Gastrocnemius medialis (tissue), 4 donors: ENCODE measurements at regions not wholly inside any gene's neighbourhood (a gene's known extent, or its start where the extent isn't known, plus 50 kb on each side); places are given as distances from the start of the nearest gene placed in this dataset.

Experiments
- ATAC-seq, 2 donors: fragments of 150-250 bp; one replicate each; pipeline ENCODE4 v1.9.1; 2016
- DNase-seq, 2 donors: peaks; one replicate each; pipeline ENCODE4 v3.0.0-alpha.2; 2019
- H3K27ac ChIP-seq, 4 donors: fragments of 200-600 bp; sonication (generic); 1 replicate in 1 of 4; 2 replicates in 3 of 4; pipeline ENCODE4 v1.5.1; 2016 to 2018; ENCODE audit warnings: mild to moderate bottlenecking in 2 of 4, moderate library complexity in 1 of 4
- H3K27me3 ChIP-seq, 3 donors: fragments of 200-600 bp; sonication (generic) in 2 of 3; 1 replicate in 1 of 3; 2 replicates in 2 of 3; pipeline versions ENCODE4 v1.5.1 to v1.6.0; 2016 to 2019; ENCODE audit warnings: mild to moderate bottlenecking in 1 of 3, moderate library complexity in 1 of 3
- H3K36me3 ChIP-seq, 2 donors: fragments of 200-600 bp; sonication (generic) in 1 of 2; one replicate each; pipeline ENCODE4 v1.5.1; 2017 to 2018
- H3K4me1 ChIP-seq, 2 donors: fragments of 200-600 bp; sonication (generic) in 1 of 2; one replicate each; pipeline ENCODE4 v1.5.1; 2016 to 2017; ENCODE audit warnings: mild to moderate bottlenecking in 2 of 2
- H3K4me3 ChIP-seq, 4 donors: fragments of 200-600 bp; sonication (generic) in 3 of 4; 1 replicate in 1 of 4; 2 replicates in 3 of 4; pipeline ENCODE4 v1.5.1; 2016 to 2019; ENCODE audit warnings: mild to moderate bottlenecking in 2 of 4
- H3K9me3 ChIP-seq, 3 donors: fragments of 200-600 bp; sonication (generic) in 2 of 3; 1 replicate in 1 of 3; 2 replicates in 2 of 3; pipeline ENCODE4 v1.5.1; 2016 to 2019
- CTCF ChIP-seq, 5 experiments: fragments of 450-650 bp in 3 of 5; fragments of 200-600 bp in 2 of 5; sonication (generic) in 2 of 5; IDR thresholded peaks in 4 of 5; conservative IDR thresholded peaks in 1 of 5; 1 replicate in 4 of 5; 2 replicates in 1 of 5; pipeline ENCODE4 v1.5.1; 2016 to 2019; ENCODE audit warnings: antibody characterized with exemption in 5 of 5, mild to moderate bottlenecking in 3 of 5, moderate library complexity in 3 of 5
- POLR2A ChIP-seq, 2 donors: fragments of 450-650 bp; IDR thresholded peaks; one replicate each; pipeline ENCODE4 v1.6.1; 2017; ENCODE audit warnings: antibody characterized with exemption in 2 of 2, mild to moderate bottlenecking in 2 of 2, moderate library complexity in 2 of 2
- in situ Hi-C, 4 donors: fragments of 200-750 bp; cut with MboI; loops; one replicate each; pipeline versions ENCODE4 v1.15.0 to v1.8.0; 2017; ENCODE audit warnings: low sequenced_read_pairs in 4 of 4
- intact Hi-C: fragments of 100-400 bp; cut with DNase I; formaldehyde crosslinking; loops from one replicate; pipeline ENCODE4 v1.15.1; 2023; ENCODE audit warnings: low total_unique reads

- in situ Hi-C loops, result no loop called here
- no peak for TF ChIP-seq POLR2A (IDR thresholded peaks at IDR 0.05)
- no peak for TF ChIP-seq CTCF (IDR thresholded peaks at IDR 0.05 in 4 of 5, conservative IDR thresholded peaks at IDR 0.05 in 1 of 5)
- Histone ChIP-seq H3K27me3 (no peaks in the 10 kb centered on the region), H3K27ac (no peak overlapping the region), H3K36me3 (no peaks in the 10 kb centered on the region), H3K9me3 (no peaks in the 10 kb centered on the region), H3K4me1 (no peaks in the 10 kb centered on the region), H3K4me3 (no peak overlapping the region)
- intact Hi-C loops, result no loop called here
- DNase-seq, result no peak
- ATAC-seq, result no peak
Observed at GRCh38 chr2:160606341-160606740, 112.7 kb upstream of the RBMS1 start.

- H3K4me3 ChIP-seq, result no peak overlapping the region
- no peak for DNase-seq
- H3K27me3 ChIP-seq, result no peaks in the 10 kb centered on the region
- TF ChIP-seq POLR2A (IDR thresholded peaks at IDR 0.05) (no peak), CTCF (IDR thresholded peaks at IDR 0.05 in 4 of 5, conservative IDR thresholded peaks at IDR 0.05 in 1 of 5) (no peak)
- in situ Hi-C loops, result no loop called here
- no peak for ATAC-seq
- H3K36me3 ChIP-seq, result no peaks in the 10 kb centered on the region
- no peaks in the 10 kb centered on the region for H3K4me1 ChIP-seq
- intact Hi-C loops, result no loop called here
- H3K27ac ChIP-seq, result no peak overlapping the region
- H3K9me3 ChIP-seq, result no peaks in the 10 kb centered on the region
Observed at GRCh38 chr2:160608599-160608998, 115.0 kb upstream of the RBMS1 start.

- Histone ChIP-seq H3K27me3 (no peaks in the 10 kb centered on the region), H3K36me3 (no peaks in the 10 kb centered on the region), H3K4me1 (no peaks in the 10 kb centered on the region), H3K4me3 (no peak overlapping the region), H3K9me3 (no peaks in the 10 kb centered on the region), H3K27ac (no peak overlapping the region)
- intact Hi-C loops (no loop called here), in situ Hi-C loops (no loop called here)
- DNase-seq (no peak), ATAC-seq (no peak)
- no peak for TF ChIP-seq POLR2A (IDR thresholded peaks at IDR 0.05)
- TF ChIP-seq CTCF (IDR thresholded peaks at IDR 0.05 in 4 of 5, conservative IDR thresholded peaks at IDR 0.05 in 1 of 5), result no peak
Observed at GRCh38 chr2:160609346-160609745, 115.7 kb upstream of the RBMS1 start.

- ATAC-seq (no peak), DNase-seq (no peak)
- in situ Hi-C loops, result no loop called here
- Histone ChIP-seq H3K27ac (no peak overlapping the region), H3K4me3 (no peak overlapping the region), H3K9me3 (no peaks in the 10 kb centered on the region), H3K4me1 (no peaks in the 10 kb centered on the region), H3K27me3 (no peaks in the 10 kb centered on the region), H3K36me3 (no peaks in the 10 kb centered on the region)
- intact Hi-C loops, result no loop called here
- no peak for TF ChIP-seq POLR2A (IDR thresholded peaks at IDR 0.05)
- no peak for TF ChIP-seq CTCF (IDR thresholded peaks at IDR 0.05 in 4 of 5, conservative IDR thresholded peaks at IDR 0.05 in 1 of 5)
Observed at GRCh38 chr2:160610041-160610440, 116.4 kb upstream of the RBMS1 start.

- no peak overlapping the region for H3K4me3 ChIP-seq
- H3K9me3 ChIP-seq, result no peaks in the 10 kb centered on the region
- in situ Hi-C loops, result no loop called here
- TF ChIP-seq CTCF (IDR thresholded peaks at IDR 0.05 in 4 of 5, conservative IDR thresholded peaks at IDR 0.05 in 1 of 5) (no peak), POLR2A (IDR thresholded peaks at IDR 0.05) (no peak)
- no peaks in the 10 kb centered on the region for H3K27me3 ChIP-seq
- intact Hi-C loops, result no loop called here
- no peaks in the 10 kb centered on the region for H3K36me3 ChIP-seq
- no peak overlapping the region for H3K27ac ChIP-seq
- DNase-seq, result no peak
- ATAC-seq, result no peak
- no peaks in the 10 kb centered on the region for H3K4me1 ChIP-seq
Observed at GRCh38 chr2:160612266-160612856, 118.8 kb upstream of the RBMS1 start.
